Right atrium auricular region (tissue), 2 donors: ENCODE measurements at regions not wholly inside any gene's neighbourhood (a gene's known extent, or its start where the extent isn't known, plus 50 kb on each side); places are given as distances from the start of the nearest gene placed in this dataset.
"Not testable (repeated sequence)": the region's sequence is repeated elsewhere in the genome, so short reads cannot be mapped to it uniquely, and the experiment has no call there.

Experiments used
- DNase-seq: peaks from one replicate; pipeline ENCODE4 v3.0.0-alpha.2; 2019; ENCODE audit warnings: low spot score
- H3K27ac ChIP-seq, 2 donors: fragments of 200-600 bp; sonication (generic); 1 replicate in 1 of 2; 2 replicates in 1 of 2; pipeline ENCODE4 v1.5.1; 2016 to 2019
- H3K27me3 ChIP-seq, 2 donors: fragments of 200-600 bp; sonication (generic); one replicate each; pipeline versions ENCODE4 v1.5.1 to v1.6.0; 2017 to 2019
- H3K36me3 ChIP-seq: fragments of 200-600 bp; sonication (generic); one replicate; pipeline ENCODE4 v1.5.1; 2016
- H3K4me1 ChIP-seq, 2 donors: fragments of 200-600 bp; sonication (generic); one replicate each; pipeline versions ENCODE4 v1.5.1 to v1.6.0; 2017 to 2019
- H3K4me3 ChIP-seq, 2 donors: fragments of 200-600 bp; sonication (generic); 1 replicate in 1 of 2; 2 replicates in 1 of 2; pipeline ENCODE4 v1.5.1; 2017 to 2019; ENCODE audit warnings: mild to moderate bottlenecking in 1 of 2, moderate library complexity in 1 of 2
- H3K9me3 ChIP-seq, 2 donors: fragments of 200-600 bp; sonication (generic); one replicate each; pipeline ENCODE4 v1.5.1; 2019
- CTCF ChIP-seq, 2 donors: fragments of 200-600 bp; sonication (generic); IDR thresholded peaks; one replicate each; pipeline ENCODE4 v1.5.1; 2019; ENCODE audit warnings: antibody characterized with exemption in 2 of 2

- H3K4me3 ChIP-seq, result no peak overlapping the region
- H3K36me3 ChIP-seq, result no peaks in the 10 kb centered on the region
- H3K9me3 ChIP-seq, result peaks cover 0 to 23% of the 10 kb centered on the region in 2 donors
- DNase-seq, result no peak
- no peak overlapping the region for H3K27ac ChIP-seq
- TF ChIP-seq CTCF (IDR thresholded peaks at IDR 0.05), result no peak
- no peaks in the 10 kb centered on the region for H3K4me1 ChIP-seq
- H3K27me3 ChIP-seq, result peaks cover 0 to 3% of the 10 kb centered on the region in 2 donors
These were observed 773.3 kb upstream of the DEFB115 start for GRCh38 chr20:30484009-30484748.

DNA sequence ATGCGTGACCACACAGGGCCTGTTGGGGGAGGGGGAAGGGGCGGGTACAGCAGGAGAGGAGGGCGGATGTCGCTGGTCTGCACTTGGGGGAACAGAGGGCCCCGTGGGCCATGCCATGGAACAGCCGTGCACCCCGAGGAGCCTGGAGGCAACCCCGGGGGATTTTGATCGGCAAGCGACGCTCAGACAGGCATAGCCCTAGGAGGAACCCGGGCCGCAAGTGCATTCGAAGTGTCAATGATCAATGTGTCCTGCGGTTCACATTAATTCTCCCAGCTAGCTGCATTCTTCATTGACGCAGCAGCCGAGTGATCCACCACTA is 772.8 kb upstream of the DEFB115 start:
- Histone ChIP-seq H3K36me3 (no peaks in the 10 kb centered on the region), H3K27me3 (peaks cover 0 to 3% of the 10 kb centered on the region in 2 donors), H3K27ac (no peak overlapping the region), H3K9me3 (peaks cover 0 to 17% of the 10 kb centered on the region in 2 donors), H3K4me1 (no peaks in the 10 kb centered on the region), H3K4me3 (no peak overlapping the region)
- no peak for DNase-seq
- no peak for TF ChIP-seq CTCF (IDR thresholded peaks at IDR 0.05)

GRCh38 chr20:30485331-30486102 is 771.9 kb upstream of the DEFB115 start:
- H3K4me3 ChIP-seq, result no peak overlapping the region
- peaks cover 0 to 10% of the 10 kb centered on the region in 2 donors for H3K9me3 ChIP-seq
- TF ChIP-seq CTCF (IDR thresholded peaks at IDR 0.05), result no peak
- no peak overlapping the region for H3K27ac ChIP-seq
- peaks cover 0 to 3% of the 10 kb centered on the region in 2 donors for H3K27me3 ChIP-seq
- no peak for DNase-seq
- H3K4me1 ChIP-seq, result no peaks in the 10 kb centered on the region
- H3K36me3 ChIP-seq, result no peaks in the 10 kb centered on the region

- Histone ChIP-seq H3K27me3 (peaks cover 0 to 3% of the 10 kb centered on the region in 2 donors), H3K36me3 (no peaks in the 10 kb centered on the region), H3K4me3 (no peak overlapping the region), H3K9me3 (peaks cover 0 to 5% of the 10 kb centered on the region in 2 donors), H3K4me1 (no peaks in the 10 kb centered on the region), H3K27ac (no peak overlapping the region)
- no peak for TF ChIP-seq CTCF (IDR thresholded peaks at IDR 0.05)
- DNase-seq, result no peak
These were observed 771.4 kb upstream of the DEFB115 start for GRCh38 chr20:30486103-30486478.

DNA sequence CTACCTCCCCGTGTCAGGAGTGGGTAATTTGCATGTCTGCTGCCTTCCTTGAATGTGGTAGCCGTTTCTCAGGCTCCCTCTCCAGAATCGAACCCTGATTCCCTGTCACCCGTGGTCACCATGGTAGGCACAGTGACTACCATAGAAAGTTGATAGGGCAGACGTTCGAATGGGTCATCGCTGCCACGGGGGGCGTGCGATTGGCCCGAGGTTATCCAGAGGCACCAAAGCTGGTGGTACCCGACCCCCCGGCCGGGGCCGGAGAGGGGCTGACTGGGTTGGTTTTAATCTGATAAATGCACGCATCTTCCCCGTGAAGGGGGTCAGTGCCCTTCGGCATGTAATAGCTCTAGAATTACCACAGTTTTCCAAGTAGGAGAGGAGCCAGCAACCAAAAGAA is 770.0 kb upstream of the DEFB115 start:
- not testable (repeated sequence) for H3K27ac ChIP-seq, DNase-seq, H3K4me3 ChIP-seq, H3K4me1 ChIP-seq, H3K9me3 ChIP-seq, H3K27me3 ChIP-seq, H3K36me3 ChIP-seq
